GM12878 (cell line): ENCODE measurements at regions not wholly inside any gene's neighbourhood (a gene's known extent, or its start where the extent isn't known, plus 50 kb on each side); places are given as distances from the start of the nearest gene placed in this dataset.
A peak's percentile ranks its signal among the peaks of the same experiment; 100 is the strongest.

ENCODE experiments used
- ATAC-seq: fragments of 200-7000 bp; cut with Tn5 transposase; 3 replicates; pipeline ENCODE4 v1.9.1; 2020; ENCODE audit warnings: mild to moderate bottlenecking, moderate library complexity
- BruUV-seq: library from RNA; stranded (reverse); fragments of 400-500 nt; replicated peaks from 2 replicates; lab custom pipeline; 2021; lab: Mats Ljungman, UMichigan
- CTCF ChIA-PET: fragments of 300-600 bp; sonication (Branson Sonifier 250); formaldehyde crosslinking; extraction: SDS; loops from one replicate; lab custom pipeline; 2021; ENCODE audit warnings: inconsistent platforms; lab: Yijun Ruan, JAX
- POLR2A ChIA-PET: fragments of 350-600 bp; formaldehyde crosslinking; extraction: SDS; loops from one replicate; lab custom pipeline; 2021; ENCODE audit warnings: inconsistent platforms; lab: Charles Lee
- RAD21 ChIA-PET: fragments of 300-600 bp; sonication (Branson Sonifier 250); formaldehyde crosslinking; loops from one replicate; lab custom pipeline; 2023; ENCODE audit warnings: antibody characterized with exemption; ENCODE audit not compliant: unreplicated experiment; lab: Charles Lee
- SMC1A ChIA-PET: fragments of 300-600 bp; sonication (Branson Sonifier 250); formaldehyde crosslinking; loops from one replicate; lab custom pipeline; 2023; ENCODE audit not compliant: unreplicated experiment, uncharacterized antibody; lab: Charles Lee
- DNase-seq: peaks from one replicate; pipeline ENCODE4 v3.0.0-alpha.2; 2011; ENCODE audit warnings: low read depth, low spot score
- FAIRE-seq: peaks from 3 replicates; lab custom pipeline; 2011; peaks lifted over from hg19 to GRCh38; lab: Jason Lieb, UNC
- H2AFZ ChIP-seq: 2 replicates; pipeline ENCODE4 v1.6.0; 2011; ENCODE audit warnings: low read depth, low read length, control low read depth; ENCODE audit not compliant: control insufficient read depth
- H3K27ac ChIP-seq: 2 replicates; pipeline ENCODE4 v1.5.1; 2011; ENCODE audit warnings: control low read depth; ENCODE audit not compliant: control insufficient read depth, insufficient read depth
- H3K27me3 ChIP-seq, 2 experiments: replicated peaks in 1 of 2; 2 replicates each; pipeline versions ENCODE4 v1.6.0 to v1.6.1; 2011; ENCODE audit warnings: low read length in 1 of 2; ENCODE audit not compliant: control insufficient read depth in 2 of 2, insufficient read depth in 2 of 2
- H3K36me3 ChIP-seq, 2 experiments: 2 replicates each; pipeline ENCODE4 v1.5.1; 2011; ENCODE audit warnings: low read length in 1 of 2; ENCODE audit not compliant: control insufficient read depth in 2 of 2, insufficient read depth in 2 of 2
- H3K4me1 ChIP-seq: 2 replicates; pipeline ENCODE4 v1.6.1; 2011; ENCODE audit warnings: mild to moderate bottlenecking, low read length, moderate library complexity, mixed read lengths; ENCODE audit not compliant: control insufficient read depth, insufficient read depth
- H3K4me2 ChIP-seq: 2 replicates; pipeline ENCODE4 v1.6.0; 2011; ENCODE audit warnings: control low read depth; ENCODE audit not compliant: control insufficient read depth, insufficient read depth
- H3K4me3 ChIP-seq: fragments of 200-600 bp; sonication (generic); 2 replicates; pipeline ENCODE4 v1.5.1; 2016
- H3K79me2 ChIP-seq: 2 replicates; pipeline ENCODE4 v1.6.0; 2011; ENCODE audit warnings: low read length; ENCODE audit not compliant: control insufficient read depth, insufficient read depth
- H3K9ac ChIP-seq: 2 replicates; pipeline ENCODE4 v1.8.0; 2011; ENCODE audit warnings: low read length, control low read depth, mixed read lengths; ENCODE audit not compliant: control insufficient read depth, insufficient read depth
- H3K9me3 ChIP-seq: replicated peaks from 3 replicates; pipeline ENCODE4 v1.5.1; 2011; ENCODE audit warnings: mild to moderate bottlenecking, low read length; ENCODE audit not compliant: control insufficient read depth, insufficient read depth
- H4K20me1 ChIP-seq: 2 replicates; pipeline ENCODE4 v1.6.0; 2011; ENCODE audit not compliant: control insufficient read depth, insufficient read depth
- ASH2L ChIP-seq: fragments of 300-600, 200-600 bp; sonication (generic); IDR thresholded peaks from 2 replicates; pipeline ENCODE4 v1.6.1; 2017; ENCODE audit warnings: low read depth, mild to moderate bottlenecking, borderline replicate concordance
- CTCF ChIP-seq, 3 experiments: IDR thresholded peaks in 2 of 3; conservative IDR thresholded peaks in 1 of 3; 2 replicates each; pipeline ENCODE4 v1.5.1; 2011; ENCODE audit warnings: low read depth in 3 of 3, low read length in 3 of 3, mild to moderate bottlenecking in 3 of 3, control low read depth in 2 of 3, moderate library complexity in 2 of 3, inconsistent platforms in 1 of 3, mixed read lengths in 1 of 3; ENCODE audit not compliant: control insufficient read depth in 2 of 3, insufficient read depth in 1 of 3; ENCODE audit errors: extremely low read depth in 1 of 3
- EED ChIP-seq: sonication (generic); IDR thresholded peaks from 2 replicates; pipeline ENCODE4 v1.6.1; 2016; ENCODE audit warnings: antibody characterized with exemption, low read depth
- IRF3 ChIP-seq: fragments of 450-650 bp; IDR thresholded peaks from 2 replicates; pipeline ENCODE4 v1.6.1; 2014; ENCODE audit warnings: mild to moderate bottlenecking
- KAT2A ChIP-seq: conservative IDR thresholded peaks from 2 replicates; pipeline ENCODE4 v1.6.1; 2011; ENCODE audit warnings: low read depth, low read length; ENCODE audit not compliant: control insufficient read depth
- KDM1A ChIP-seq: fragments of 200-600 bp; sonication (generic); IDR thresholded peaks from 2 replicates; pipeline ENCODE4 v1.6.1; 2016; ENCODE audit warnings: borderline replicate concordance
- MYB ChIP-seq: fragments of 150-350 bp; IDR thresholded peaks from 2 replicates; pipeline ENCODE4 v1.6.1; 2014; ENCODE audit warnings: mild to moderate bottlenecking, low read depth, low read length, borderline replicate concordance
- NR2F1 ChIP-seq: fragments of 450-650 bp; conservative IDR thresholded peaks from 2 replicates; pipeline ENCODE4 v1.6.1; 2017; ENCODE audit warnings: mild to moderate bottlenecking
- POLR2AphosphoS2 ChIP-seq: IDR thresholded peaks from 2 replicates; pipeline ENCODE4 v1.6.1; 2011; ENCODE audit warnings: low read depth, mild to moderate bottlenecking, low read length, improper control_type of control experiment, moderate library complexity
- RAD21 ChIP-seq: IDR thresholded peaks from 2 replicates; pipeline ENCODE4 v1.6.1; 2011; ENCODE audit warnings: mild to moderate bottlenecking, low read depth, low read length, moderate library complexity; ENCODE audit not compliant: insufficient read depth
- RB1 ChIP-seq: fragments of 450-650 bp; formaldehyde crosslinking; IDR thresholded peaks from 2 replicates; pipeline ENCODE4 v1.6.1; 2017; ENCODE audit warnings: mild to moderate bottlenecking, borderline replicate concordance
- SMC3 ChIP-seq: IDR thresholded peaks from 2 replicates; pipeline ENCODE4 v1.6.1; 2011; ENCODE audit warnings: low read length, improper control_type of control experiment, borderline replicate concordance
- TARDBP ChIP-seq: IDR thresholded peaks from 2 replicates; pipeline ENCODE4 v1.6.1; 2016; ENCODE audit warnings: borderline replicate concordance
- WRNIP1 ChIP-seq: IDR thresholded peaks from 2 replicates; pipeline ENCODE4 v1.6.1; 2011; ENCODE audit warnings: low read depth, low read length, improper control_type of control experiment, borderline replicate concordance
- ZBTB11 ChIP-seq: fragments of 450-650 bp; formaldehyde crosslinking; IDR thresholded peaks from 2 replicates; pipeline ENCODE4 v1.5.0; 2022; ENCODE audit warnings: mild to moderate bottlenecking, missing genetic modification characterization
- WGBS: methylation state at CpG from one replicate; pipeline ENCODE4 v1.1.6; 2016; ENCODE audit warnings: low lambda C conversion rate; ENCODE audit not compliant: insufficient replicate concordance, insufficient coverage; ENCODE audit errors: missing lambda C conversion rate; 5-methylcytosine and 5-hydroxymethylcytosine counted together
- in situ Hi-C: fragments of 300-500 bp; cut with MboI; formaldehyde crosslinking; loops from 9 replicates; pipeline ENCODE4 v1.14.3; 2018; ENCODE audit warnings: mixed read lengths
- intact Hi-C: fragments of 100-400 bp; cut with micrococcal nuclease; formaldehyde crosslinking; loops from one replicate; pipeline ENCODE4 v1.14.2; 2022; ENCODE audit not compliant: unreplicated experiment
- TF ChIP-seq, protein P1 (sequence below): fragments of 150-350 bp; IDR thresholded peaks from 2 replicates; pipeline ENCODE4 v1.6.1; 2014; ENCODE audit warnings: mild to moderate bottlenecking, low read depth, low read length

DNA sequence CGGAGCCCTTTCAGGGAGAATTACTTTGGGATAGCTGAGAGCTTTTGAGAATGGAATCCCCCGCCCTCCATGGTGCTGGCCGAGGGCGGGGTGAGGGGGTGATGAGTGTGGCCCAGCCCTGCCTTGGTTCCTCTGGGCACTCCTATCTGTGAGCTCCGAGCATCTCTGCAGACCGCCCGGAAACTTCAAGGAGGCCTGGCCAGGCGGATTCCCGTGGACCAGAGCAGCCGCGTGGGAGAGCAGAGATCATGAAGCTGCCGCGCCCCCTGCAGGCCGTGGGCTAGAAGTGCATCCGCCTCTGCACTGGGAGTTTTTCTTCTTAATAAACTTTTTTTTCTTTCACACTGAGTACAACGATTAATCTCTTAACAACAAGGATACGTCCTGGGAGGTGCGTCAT lies 392.9 kb upstream of the EEF2KMT start:
- Histone ChIP-seq H3K9me3 (no peaks in the 10 kb centered on the region), H3K9ac (no peak overlapping the region), H2AFZ (no peak overlapping the region), H4K20me1 (no peaks in the 10 kb centered on the region), H3K4me1 (no peaks in the 10 kb centered on the region), H3K4me3 (no peak overlapping the region), H3K4me2 (no peak overlapping the region), H3K27ac (no peak overlapping the region), H3K79me2 (no peaks in the 10 kb centered on the region), H3K36me3 (no peaks in the 10 kb centered on the region), H3K27me3 (no peaks in the 10 kb centered on the region)
- peak; percentile 36; the same call in 2 of the 3 replicates for ATAC-seq
- in situ Hi-C loops, result no loop called here
- CTCF ChIA-PET, result interaction anchor here (0.5 to 2.1 kb wide), 8 partner anchors 13 to 918 kb away, joined by 3 to 6 read pairs (median 4); no protein-coding TSS in a partner anchor
- SMC1A ChIA-PET, result interaction anchor here (1.4 kb wide), 1 partner anchor 14 kb away, joined by 3 read pairs; no protein-coding TSS in a partner anchor
- no peak for FAIRE-seq
- RAD21 ChIA-PET, result interaction anchor here (1.1 kb wide), 1 partner anchor 77 kb away, joined by 3 read pairs; no protein-coding TSS in a partner anchor
- POLR2A ChIA-PET, result no interaction called here
- WGBS, result 17% methylated on average over 18 of the region's 18 CpGs
- no peak for DNase-seq
- TF ChIP-seq, protein P1, sequence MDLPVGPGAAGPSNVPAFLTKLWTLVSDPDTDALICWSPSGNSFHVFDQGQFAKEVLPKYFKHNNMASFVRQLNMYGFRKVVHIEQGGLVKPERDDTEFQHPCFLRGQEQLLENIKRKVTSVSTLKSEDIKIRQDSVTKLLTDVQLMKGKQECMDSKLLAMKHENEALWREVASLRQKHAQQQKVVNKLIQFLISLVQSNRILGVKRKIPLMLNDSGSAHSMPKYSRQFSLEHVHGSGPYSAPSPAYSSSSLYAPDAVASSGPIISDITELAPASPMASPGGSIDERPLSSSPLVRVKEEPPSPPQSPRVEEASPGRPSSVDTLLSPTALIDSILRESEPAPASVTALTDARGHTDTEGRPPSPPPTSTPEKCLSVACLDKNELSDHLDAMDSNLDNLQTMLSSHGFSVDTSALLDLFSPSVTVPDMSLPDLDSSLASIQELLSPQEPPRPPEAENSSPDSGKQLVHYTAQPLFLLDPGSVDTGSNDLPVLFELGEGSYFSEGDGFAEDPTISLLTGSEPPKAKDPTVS, result no peak
- TF ChIP-seq KDM1A (no peak), IRF3 (no peak), ZBTB11 (CRISPR knock-in tag) (no peak), WRNIP1 (no peak), MYB (no peak), KAT2A (no peak), TARDBP (no peak), RAD21 (peak; percentile 48), RB1 (no peak), SMC3 (peak; percentile 31; the same call in 1 of the 2 replicates), ASH2L (no peak), EED (no peak), NR2F1 (no peak), CTCF (IDR thresholded peaks at IDR 0.05 in 2 of 3, conservative IDR thresholded peaks at IDR 0.05 in 1 of 3; ENCODE audit: control insufficient read depth in 2 of 3, extremely low read depth in 1 of 3, insufficient read depth in 1 of 3, low read depth in 3 of 3, low read length in 3 of 3) (peak; percentile 51 to 65 (median 60)), POLR2AphosphoS2 (no peak)
- BruUV-seq, result no TSS peak
- intact Hi-C loops, result loop anchor here (5.0 kb wide), 1 partner anchor 253 kb away; no protein-coding TSS in a partner anchor
